Mucosa of gallbladder (tissue), 1 donor: ENCODE measurements at regions not wholly inside any gene's neighbourhood (a gene's known extent, or its start where the extent isn't known, plus 50 kb on each side); places are given as distances from the start of the nearest gene placed in this dataset.
"Not testable (repeated sequence)": the region's sequence is repeated elsewhere in the genome, so short reads cannot be mapped to it uniquely, and the experiment has no call there.

Source experiments
- DNase-seq: peaks from one replicate; pipeline ENCODE4 v3.0.0-alpha.2; 2020; ENCODE audit warnings: low spot score
- donor health status: DM: no; HTN: no; CAD: no.

DNA sequence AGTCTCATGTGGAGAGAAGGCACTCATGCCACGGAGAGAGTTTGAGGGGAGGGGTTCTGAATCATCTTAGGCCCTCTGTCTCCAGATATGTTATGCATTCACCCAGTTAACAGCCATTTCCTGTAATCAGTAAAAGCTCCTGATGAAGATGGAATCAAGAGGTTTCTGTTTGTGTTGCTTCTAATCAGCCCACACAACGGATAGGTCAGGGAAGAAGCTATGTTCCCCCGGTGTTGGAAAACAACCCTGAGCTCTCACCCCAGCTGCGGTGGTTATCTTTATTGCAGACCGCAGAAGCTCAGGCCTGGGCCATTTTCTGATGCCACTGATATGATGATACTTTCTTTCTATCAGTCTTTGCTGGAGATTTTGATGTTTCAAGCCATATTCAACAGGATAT lies 338.5 kb upstream of the ONECUT1 start:
- DNase-seq = no peak

- no peak for DNase-seq
Observed at GRCh38 chr15:53126144-53126543, 336.0 kb upstream of the ONECUT1 start.

DNA sequence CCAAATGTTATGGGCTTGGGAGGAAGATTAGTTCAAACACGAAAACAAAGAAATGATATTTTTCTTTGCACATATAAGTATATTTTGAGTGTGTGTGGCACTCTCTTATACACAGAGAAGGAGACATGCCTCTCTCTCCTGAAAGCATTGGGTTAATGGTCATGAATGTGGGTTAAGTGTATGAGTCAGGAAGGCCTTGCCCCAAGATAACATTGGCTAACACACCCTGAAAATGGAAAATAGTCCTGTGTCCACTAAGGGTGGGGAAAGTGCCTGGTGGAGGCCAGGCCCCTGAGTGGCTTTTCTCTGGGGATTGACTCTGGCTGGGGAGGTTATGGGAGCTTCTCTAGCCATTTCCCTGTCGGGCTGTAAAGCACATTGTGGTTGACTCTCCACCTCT lies 332.7 kb upstream of the ONECUT1 start:
- DNase-seq = no peak

GRCh38 chr15:53116915-53117314 lies 326.8 kb upstream of the ONECUT1 start:
- DNase-seq = not testable (repeated sequence)

DNA sequence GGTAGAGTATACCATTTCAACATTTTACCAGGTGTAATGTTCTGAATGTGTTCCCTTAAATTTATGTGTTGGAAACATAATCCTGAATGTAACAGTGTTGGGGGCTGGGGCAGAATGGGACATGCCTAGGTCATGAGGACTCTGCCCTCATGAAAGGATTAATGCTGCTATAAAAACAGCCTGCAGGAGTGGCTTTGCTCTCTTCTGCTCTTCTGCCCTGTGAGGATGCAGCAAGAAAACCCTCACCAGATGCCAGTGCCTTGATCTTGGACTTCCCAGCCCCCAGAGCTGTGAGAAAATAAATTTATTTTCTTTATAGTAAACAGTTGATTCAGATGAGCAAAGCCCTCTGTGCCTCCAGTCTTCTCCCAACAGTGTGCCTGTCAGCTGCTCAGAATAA lies 326.0 kb upstream of the ONECUT1 start:
- no peak for DNase-seq

- DNase-seq = no peak
Observed at GRCh38 chr15:53115563-53115962, 325.4 kb upstream of the ONECUT1 start.

GRCh38 chr15:53114960-53115359 lies 324.8 kb upstream of the ONECUT1 start:
- DNase-seq = peak; percentile 59

- no peak for DNase-seq
Observed at GRCh38 chr15:53110999-53111398, 320.9 kb upstream of the ONECUT1 start.

DNA sequence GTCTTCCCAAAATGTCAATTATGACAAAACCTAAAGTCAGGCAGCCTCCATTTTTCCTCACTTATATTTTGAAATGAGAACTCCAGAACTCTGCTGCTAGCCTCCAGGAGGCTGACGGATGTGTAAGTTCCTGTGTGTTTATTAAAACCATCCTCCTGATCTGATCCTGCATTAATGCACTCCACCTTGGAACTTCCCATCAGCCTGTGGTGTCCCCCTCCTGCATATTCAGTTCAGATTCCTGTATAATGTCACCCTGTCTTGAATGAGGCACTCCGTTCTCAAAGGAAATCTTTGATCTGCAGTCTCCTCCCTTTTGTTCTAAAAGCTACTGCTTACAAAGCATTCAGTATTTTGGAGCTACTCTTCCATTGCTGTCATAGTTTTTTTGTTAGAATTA lies 318.2 kb upstream of the ONECUT1 start:
- no peak for DNase-seq

DNA sequence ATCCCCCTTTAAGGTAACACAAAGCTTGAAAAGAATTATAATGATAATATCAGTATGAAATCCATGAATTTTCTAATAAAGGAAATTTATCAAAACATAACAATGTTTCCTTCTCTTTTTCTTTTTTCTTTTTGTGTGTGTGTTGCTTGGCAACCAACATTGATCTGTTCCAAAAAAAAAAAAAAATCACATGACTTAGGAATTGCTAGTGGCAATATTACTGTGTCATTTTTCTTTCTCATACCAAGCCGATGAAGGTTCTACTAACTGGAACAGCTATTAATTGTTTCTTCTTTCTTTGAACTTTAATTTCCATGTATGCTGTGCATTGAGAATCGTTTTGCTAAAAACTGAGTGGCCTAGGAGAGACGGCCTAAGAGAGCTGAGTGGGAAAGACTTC lies 317.7 kb upstream of the ONECUT1 start:
- DNase-seq = no peak

DNA sequence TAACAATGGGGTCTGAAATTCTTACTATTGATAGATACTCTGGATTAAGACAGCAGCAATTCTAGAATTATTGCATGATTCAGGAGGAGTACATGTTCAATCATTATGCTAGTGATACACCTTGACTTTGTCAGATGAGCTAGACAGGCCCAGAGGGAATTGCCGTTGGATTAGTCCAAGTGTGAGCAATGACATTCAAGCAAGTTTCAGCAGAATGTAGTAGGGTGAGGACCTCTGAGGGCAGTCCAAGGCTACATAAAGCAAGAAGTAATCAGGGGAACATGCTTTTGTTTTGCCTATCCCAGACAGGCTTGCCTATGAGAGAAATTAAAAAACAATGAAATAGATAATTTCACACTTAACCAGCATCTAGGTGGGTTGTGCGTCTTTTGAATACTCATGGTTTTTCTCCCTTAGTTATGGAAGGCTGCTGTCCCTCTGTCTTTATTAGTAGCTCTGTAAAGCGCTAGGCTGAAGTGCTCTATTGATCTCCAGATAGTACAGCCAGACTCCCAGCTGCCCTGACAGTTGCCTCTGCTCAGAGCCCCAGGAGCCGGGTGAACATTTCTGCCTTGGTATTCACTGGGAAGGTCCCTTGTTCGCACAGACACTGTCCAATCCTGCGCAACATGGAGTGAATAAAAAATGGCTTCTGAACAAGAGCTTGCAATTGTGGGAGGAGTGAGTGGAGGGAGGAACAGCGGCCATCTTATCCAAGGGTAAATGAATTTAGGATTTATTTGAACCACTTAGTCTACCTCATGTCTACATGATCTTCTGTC lies 316.6 kb upstream of the ONECUT1 start:
- no peak for DNase-seq

DNA sequence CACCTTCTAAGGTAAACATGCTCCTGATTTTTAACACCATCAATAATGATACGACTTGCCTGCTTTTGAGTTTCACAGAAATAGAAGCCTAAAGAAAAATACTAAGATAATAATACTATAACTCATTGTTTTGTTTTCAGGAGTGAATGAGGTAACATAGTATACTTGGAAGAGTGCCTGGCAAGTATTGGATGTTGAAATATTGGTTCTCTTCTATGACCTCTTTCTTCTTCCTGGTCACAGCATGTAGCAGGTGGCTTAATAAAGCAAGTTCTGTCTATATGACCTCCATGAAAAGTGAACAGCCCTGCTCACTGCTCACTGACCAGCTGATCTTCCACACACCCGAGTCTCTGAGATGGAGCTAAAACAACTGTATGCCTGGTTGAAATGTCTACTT lies 312.3 kb upstream of the ONECUT1 start:
- DNase-seq = peak; percentile 21

DNA sequence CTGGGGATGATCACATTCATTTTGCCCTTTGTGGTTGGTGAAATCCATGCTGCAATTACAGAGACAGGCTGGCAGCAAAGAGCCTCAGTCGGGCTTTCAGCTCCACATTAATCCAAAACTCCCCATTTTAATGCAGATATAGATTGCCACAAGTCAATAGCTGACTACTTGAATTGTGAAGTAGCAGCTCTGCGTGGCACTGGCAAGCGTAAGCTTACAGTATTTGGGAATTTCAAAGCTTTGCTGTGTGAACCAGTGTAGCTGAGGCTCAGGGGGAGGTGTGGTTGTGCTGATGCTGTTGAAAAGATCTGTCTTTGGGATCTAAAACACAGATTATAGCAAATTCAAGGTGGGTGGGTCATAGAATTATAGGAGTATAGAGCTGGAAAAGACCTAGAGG lies 290.3 kb upstream of the ONECUT1 start:
- DNase-seq = no peak

DNA sequence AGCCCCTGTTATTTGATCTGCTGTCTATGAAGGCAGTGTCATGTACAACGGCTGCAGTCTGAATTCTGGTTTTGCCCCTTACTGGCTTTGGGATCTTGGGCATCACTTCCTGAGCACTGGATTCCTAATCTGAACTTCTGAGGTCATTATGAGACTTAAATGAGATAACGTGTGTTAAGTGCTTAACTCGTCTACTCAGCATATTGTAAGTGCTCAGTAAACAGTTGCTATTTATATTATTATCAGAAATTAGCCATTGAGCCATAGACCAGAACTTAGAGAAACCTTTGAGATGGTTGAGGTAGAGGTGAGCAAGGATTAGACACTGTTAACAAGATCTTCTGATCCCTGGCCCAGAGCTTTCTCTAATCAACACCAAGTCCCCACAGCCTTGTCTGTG lies 284.1 kb upstream of the ONECUT1 start:
- DNase-seq = no peak

- peak; percentile 94 for DNase-seq
Observed at GRCh38 chr15:53072077-53072476, 281.9 kb upstream of the ONECUT1 start.

GRCh38 chr15:53068636-53069035 lies 278.5 kb upstream of the ONECUT1 start:
- no peak for DNase-seq

- DNase-seq = peak; percentile 64
Observed at GRCh38 chr15:53059273-53060043, 269.3 kb upstream of the ONECUT1 start.

DNA sequence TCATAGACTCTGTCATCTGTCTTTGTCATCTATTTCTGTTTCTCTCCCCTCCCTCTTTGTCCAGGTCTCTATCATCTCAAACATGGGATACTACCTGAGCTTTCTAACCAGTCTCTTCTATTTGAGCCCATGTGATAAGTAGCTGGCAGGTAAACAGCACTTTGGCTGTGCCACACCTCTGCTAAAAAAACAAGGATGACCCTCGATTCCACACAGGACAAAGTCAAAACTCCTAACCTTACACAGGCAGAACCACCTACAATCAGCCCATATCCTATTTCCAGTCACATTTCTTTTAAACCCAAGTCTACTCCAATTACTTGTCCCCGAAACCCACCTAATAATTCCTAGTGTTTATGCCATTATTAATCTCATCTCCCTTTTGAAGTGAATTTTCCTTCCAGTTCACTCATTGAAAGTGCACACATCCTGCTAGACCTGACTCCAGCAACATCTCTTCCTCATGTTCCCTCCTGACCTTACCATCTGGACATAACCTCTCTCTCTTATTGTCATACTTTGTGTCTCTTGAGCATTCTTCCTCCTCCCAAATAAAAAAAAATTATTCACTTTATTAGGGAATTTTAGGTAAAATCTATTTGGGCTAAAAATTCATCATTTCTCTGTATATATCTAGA lies 256.1 kb upstream of the ONECUT1 start:
- DNase-seq = no peak

DNA sequence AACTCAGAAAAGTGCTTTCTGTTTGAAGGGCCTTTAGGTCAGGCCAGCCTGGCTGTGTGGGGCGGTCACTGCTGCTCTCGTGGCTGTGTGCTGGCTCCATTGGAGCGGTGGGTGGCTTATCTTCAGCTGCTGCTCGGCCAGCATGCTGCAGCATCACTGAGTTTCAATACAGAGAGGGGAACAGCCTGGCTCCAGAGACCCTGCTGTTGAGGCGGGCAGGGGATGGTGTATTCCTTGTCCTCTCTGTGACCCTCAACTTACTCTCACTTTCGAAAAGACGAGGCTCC lies 248.5 kb upstream of the ONECUT1 start:
- no peak for DNase-seq

- DNase-seq = no peak
Observed at GRCh38 chr15:53037904-53038654, 247.9 kb upstream of the ONECUT1 start.

DNA sequence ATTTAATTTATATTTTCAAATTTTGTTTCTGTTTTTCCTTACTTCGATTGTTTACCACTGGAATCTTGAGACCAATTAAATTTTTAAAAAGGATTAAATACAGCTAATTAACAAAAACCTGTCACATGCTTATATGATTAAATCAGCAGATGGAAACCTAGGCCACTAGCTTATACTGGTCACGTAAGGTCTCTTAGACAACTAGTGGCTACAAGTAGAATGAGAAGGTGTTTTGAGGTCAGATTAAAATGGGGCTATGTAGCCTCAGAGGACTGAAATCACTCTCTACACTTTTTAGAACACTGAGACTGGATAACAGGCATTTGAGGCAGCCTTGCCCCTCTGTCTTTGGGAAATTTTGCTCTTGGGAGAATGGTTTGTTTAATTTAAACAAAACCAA lies 246.5 kb upstream of the ONECUT1 start:
- DNase-seq = no peak

GRCh38 chr15:53034767-53035245 lies 244.7 kb upstream of the ONECUT1 start:
- DNase-seq = peak; percentile 51
